GM13976 (cell line): ENCODE measurements at regions not wholly inside any gene's neighbourhood (a gene's known extent, or its start where the extent isn't known, plus 50 kb on each side); places are given as distances from the start of the nearest gene placed in this dataset.

Experiments
- DNase-seq: peaks from one replicate; pipeline ENCODE4 v3.0.0; 2012; ENCODE audit warnings: low spot score
- in situ Hi-C: fragments of 300-500 bp; cut with MboI; formaldehyde crosslinking; loops from one replicate; pipeline ENCODE4 v1.12.0; 2022; ENCODE audit warnings: low sequenced_read_pairs, mixed read lengths, inconsistent platforms; ENCODE audit not compliant: unreplicated experiment
- TF ChIP-seq, protein P1 (sequence below): IDR thresholded peaks from 2 replicates; pipeline ENCODE4 v1.5.1; 2012; ENCODE audit warnings: borderline replicate concordance, mild to moderate bottlenecking; ENCODE audit not compliant: insufficient read depth; ENCODE audit errors: extremely low read depth, missing control alignments, control extremely low read depth

DNA sequence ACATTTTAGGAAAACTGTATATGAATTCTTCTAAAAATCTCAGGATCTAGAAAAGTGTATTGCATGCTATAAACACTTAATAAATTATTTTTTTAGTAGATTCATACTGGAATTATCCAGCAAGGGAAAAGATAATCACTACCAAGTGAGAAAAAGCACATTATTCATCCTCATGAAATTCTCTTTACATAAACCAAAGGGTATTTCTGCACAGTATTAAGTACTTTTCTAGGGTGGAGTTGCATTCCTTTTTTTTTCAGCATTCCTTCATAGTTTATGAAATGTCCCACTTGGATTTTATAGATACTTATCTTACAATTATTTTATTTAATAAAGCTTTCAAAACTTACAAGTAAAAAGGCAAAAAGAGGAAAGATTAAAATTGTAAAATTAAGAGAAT lies 403.3 kb downstream of the HGF start:
- DNase-seq: no peak
- in situ Hi-C loops: no loop called here
- TF ChIP-seq, protein P1, sequence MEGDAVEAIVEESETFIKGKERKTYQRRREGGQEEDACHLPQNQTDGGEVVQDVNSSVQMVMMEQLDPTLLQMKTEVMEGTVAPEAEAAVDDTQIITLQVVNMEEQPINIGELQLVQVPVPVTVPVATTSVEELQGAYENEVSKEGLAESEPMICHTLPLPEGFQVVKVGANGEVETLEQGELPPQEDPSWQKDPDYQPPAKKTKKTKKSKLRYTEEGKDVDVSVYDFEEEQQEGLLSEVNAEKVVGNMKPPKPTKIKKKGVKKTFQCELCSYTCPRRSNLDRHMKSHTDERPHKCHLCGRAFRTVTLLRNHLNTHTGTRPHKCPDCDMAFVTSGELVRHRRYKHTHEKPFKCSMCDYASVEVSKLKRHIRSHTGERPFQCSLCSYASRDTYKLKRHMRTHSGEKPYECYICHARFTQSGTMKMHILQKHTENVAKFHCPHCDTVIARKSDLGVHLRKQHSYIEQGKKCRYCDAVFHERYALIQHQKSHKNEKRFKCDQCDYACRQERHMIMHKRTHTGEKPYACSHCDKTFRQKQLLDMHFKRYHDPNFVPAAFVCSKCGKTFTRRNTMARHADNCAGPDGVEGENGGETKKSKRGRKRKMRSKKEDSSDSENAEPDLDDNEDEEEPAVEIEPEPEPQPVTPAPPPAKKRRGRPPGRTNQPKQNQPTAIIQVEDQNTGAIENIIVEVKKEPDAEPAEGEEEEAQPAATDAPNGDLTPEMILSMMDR: no peak

DNA sequence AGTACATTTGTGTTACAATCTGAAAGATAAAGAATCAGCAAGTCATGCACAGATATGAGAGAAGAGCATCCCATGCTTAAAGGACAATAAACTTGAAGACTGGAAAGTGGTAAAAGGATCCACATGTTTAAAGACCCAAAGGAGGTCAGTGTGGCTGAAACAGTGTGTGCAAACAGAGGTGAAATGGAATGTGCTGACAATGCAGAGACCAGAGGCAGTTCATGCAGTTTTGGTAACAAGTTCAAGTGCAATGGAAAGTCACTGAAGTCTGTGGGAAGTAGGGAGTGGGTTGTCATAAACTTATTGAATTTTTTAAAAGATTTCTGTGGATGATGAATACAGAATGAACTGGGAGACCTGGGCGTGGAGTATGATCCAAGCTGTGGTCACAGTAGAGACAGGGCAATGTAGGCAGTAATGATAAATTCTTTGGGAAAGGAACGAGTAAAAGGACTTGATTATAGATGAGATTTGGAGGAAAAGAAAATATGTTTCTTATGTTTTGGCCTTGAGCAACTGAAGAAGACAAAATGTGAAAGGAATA lies 408.0 kb downstream of the HGF start:
- in situ Hi-C loops: no loop called here
- no peak for DNase-seq
- TF ChIP-seq, protein P1: no peak

DNA sequence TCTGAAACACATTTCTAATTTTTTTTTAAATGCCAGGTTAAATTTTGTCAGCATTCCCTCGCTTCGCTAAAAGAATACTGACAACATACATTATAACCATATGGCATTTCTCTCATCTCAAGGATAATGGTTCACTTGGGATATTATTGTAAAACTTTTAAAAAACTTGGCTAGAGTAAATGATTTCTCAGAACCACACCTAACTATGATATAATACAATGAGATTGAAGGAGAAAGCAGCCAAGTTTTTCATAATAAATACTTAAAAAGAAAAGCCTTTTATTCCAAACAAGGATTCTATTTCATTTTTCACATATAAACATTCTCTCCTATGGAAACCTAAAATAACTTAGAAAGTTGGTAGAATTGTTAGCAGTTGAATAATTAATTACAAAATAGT lies 413.9 kb downstream of the HGF start:
- in situ Hi-C loops: no loop called here
- DNase-seq: no peak
- TF ChIP-seq, protein P1: no peak

DNA sequence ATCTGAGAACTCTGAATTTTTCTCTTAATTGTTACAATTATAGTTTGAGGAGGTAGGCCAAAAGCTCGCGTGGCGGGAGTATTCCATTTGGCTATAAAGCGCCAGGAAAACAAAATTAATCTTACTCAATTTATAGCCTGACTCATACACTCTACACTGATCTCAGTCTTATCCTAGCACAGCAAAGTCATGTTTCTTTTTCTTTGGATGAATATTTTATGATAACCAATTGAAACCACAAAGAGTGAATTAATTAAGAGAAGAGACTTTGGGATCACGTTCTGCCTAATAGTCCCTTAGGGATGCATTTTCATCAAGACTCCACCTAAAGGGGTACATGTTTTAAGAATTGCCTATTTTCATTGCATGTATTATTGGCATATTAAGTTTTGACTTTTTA lies 420.8 kb downstream of the HGF start:
- no peak for DNase-seq
- in situ Hi-C loops: no loop called here
- TF ChIP-seq, protein P1: no peak

DNA sequence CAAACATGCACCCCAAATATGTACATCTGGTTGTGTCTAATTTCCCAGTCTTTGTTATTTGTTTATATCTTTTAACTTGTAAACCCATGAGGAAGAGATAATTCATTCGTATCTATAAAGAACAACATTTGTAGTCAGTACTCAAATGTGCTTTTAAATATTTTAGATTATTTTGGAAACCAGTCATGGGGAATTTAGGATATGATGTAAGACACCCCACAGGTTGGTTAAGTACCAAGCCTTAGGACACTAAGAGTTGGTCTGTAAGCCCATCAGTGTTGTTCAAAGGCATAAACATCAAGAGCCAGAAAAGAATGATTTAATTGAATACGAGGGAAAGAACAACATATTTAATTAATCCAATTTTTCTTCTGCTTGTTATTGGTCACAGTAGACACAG lies 421.1 kb upstream of the SEMA3C start:
- DNase-seq: no peak
- TF ChIP-seq, protein P1: no peak
- in situ Hi-C loops: no loop called here

DNA sequence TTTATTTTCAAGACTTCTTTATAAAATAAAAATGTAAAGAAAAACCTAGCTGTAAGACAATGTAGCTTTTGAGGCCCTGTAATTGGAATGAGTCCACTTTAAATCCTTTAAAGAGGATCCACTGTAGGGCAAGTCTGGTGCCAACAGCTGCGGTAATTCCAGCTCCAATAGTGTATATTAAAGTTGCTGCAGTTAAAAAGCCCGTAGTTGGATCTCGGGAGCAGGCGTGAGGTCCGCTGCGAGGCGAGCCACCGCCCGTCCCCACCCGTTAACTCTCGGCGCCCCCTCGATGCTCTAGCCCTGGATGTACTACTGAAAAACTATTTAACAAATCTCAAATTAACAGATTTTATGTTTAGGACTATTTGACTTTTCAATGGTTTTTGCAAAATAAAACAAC lies 414.7 kb upstream of the SEMA3C start:
- TF ChIP-seq, protein P1: no peak
- DNase-seq: no peak
- in situ Hi-C loops: no loop called here

DNA sequence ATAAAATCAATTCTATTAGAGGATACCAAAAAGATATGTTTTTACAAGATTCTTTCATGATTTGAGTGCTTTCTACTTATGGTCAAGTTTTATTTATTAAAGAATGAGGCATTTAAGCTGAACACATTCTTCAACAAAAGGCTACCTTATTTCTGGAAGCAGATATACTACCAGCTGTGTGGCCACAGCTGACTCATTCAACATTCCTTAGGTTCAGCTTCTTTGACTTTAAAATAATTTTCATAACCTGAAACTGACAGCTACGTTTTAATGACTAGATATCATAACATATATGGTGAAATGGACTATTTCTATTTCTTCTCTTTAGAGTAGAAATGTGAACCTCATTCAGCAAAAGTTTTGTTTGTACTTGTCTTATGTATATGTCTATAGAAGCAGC lies 414.2 kb upstream of the SEMA3C start:
- in situ Hi-C loops: no loop called here
- TF ChIP-seq, protein P1: no peak
- DNase-seq: no peak
